ENCODE measurements at regions not wholly inside any gene's neighbourhood (a gene's known extent, or its start where the extent isn't known, plus 50 kb on each side); places are given as distances from the start of the nearest gene placed in this dataset.

GRCh38 chr4:175127314-175127713, 209.2 kb downstream of the ADAM29 start:
- DNase-seq: no peak

DNA sequence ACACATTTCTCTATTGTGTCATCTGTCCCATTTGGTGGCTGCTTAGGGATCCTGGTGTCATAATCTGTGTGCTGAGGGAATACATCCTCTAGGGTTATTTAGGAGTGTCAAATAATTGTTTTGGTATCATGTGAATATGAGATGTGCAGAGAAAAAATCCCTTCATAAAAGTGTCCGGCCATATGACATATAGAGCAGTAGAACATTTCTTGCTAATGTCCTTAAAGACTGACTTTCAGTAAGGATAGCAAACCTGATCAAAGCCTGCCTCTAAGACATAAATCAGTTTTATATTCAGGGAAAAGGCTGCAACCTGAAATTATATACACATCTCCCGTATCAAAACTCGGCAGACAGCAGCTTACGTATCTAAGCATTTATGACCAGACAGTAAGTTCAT, 211.6 kb downstream of the ADAM29 start:
- no peak for DNase-seq

DNA sequence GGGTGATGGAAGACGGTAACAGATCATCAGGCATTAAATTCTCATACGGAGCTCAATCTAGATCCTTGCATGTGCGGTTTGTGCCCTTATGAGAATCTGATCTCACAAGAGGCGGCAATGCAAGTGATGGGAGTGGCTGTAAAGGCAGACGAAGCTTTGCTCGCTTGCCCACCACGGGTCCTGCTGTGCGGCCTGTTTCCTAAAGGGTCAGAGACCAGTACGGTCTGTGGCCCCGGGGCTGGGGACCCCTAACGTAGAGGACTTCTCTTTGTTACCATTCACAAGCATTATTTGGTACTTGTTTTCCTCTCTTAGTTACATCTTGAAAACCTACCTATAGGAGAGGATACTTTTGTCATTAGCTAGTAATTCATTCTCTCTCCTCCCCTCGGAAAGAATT, 221.0 kb downstream of the ADAM29 start:
- no peak for DNase-seq

DNA sequence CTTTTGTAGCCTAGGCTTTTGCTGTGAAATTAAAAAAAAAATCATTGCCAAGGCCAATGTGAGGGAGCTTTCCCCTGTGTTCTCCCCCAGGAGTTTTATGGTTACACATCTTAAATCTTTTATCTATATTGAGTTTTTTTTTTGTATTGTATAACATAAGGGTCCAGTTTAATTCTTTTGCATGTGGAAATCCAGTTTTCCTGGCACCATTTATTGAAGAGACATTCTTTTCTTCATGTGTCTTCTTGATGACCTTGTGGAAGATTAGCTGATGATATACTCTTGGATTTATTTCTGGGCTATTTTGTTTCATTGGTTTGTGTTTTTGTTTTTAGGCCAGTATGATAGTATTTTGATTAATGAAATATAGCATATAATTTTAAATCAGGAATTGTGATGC, 225.0 kb downstream of the ADAM29 start:
- DNase-seq: no peak

DNA sequence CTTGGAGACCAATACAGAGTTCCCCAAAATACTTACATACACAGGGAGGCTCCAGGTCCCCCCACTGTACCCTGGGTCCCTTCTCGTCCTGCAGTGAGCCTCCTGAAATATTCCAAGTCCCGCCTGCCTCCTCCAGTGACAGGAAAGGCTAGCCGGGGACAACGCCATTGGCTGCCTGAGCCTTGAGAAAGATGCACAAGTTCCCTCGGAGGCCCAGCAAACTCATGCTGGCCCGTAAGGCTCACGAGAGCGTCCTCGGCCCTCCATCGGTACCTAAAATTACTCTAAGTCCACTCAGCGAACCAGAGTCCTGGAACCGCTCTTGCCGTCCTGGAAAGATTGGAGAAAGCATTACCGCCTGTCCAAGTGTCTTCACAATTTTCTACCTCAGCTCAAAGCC, 228.6 kb downstream of the ADAM29 start:
- no peak for DNase-seq

- DNase-seq: no peak
Measured at GRCh38 chr4:175147233-175147632, 229.1 kb downstream of the ADAM29 start.

GRCh38 chr4:175166020-175166419, 247.9 kb downstream of the ADAM29 start:
- DNase-seq: no peak

DNA sequence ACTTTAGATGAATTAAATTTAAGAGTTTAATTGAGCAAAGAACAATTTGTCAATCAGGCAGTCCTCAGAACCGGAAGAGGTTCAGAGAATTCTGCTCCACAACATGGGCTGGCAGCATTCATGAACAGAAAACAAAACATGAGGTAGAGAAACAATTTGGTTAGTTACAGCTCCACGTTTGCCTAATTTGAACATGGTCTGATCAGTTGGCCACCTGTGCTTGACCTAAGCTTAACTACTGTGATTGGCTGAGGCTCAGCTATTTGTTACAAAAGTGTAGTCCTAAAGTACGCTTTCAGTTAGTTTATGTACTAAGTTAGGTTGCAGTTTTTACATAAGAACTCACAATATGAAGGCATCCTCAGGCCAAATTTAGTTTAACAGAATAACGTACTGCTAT, 258.6 kb downstream of the ADAM29 start:
- no peak for DNase-seq

- no peak for DNase-seq
Measured at GRCh38 chr4:175190654-175191053, 272.5 kb downstream of the ADAM29 start.

- DNase-seq: no peak
Measured at GRCh38 chr4:175198056-175198455, 279.9 kb downstream of the ADAM29 start.

DNA sequence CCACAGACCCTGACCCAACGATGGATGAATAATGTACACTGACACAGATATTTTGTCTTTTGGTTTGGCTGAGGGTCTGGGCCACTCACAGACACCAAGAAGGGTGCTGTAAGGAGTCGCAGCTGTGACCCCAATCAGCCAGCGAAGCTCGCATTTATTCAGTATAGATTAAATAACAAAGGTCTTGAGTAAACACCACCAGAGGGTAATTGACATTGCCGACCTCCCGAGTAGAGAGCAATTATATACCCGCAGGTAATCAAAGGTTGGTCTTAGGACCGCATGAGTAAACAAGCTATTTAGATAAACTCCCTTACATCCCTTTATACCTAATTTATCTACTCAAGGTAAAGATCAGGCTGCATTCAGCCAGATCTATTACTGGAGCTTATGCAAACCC, 297.1 kb downstream of the ADAM29 start:
- DNase-seq: no peak

DNA sequence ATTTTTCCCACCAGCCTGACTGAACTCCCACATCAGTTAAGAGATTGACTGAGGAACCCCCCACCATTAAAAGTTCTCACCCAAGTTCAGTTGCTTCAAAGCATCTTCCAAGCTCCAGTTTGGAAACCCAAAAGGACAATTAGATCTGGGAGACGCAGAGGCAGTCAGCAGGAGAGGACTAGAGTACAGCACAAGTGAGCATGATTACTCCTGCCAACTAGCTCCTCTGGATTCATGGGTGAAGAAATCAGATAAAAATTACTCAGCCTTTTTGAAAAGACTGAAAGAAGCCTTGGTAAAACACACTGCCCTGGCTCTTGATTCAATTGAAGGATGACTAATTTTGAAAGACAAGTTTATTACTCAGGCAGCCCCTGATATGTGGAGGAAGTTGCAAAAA, 297.5 kb downstream of the ADAM29 start:
- no peak for DNase-seq

DNA sequence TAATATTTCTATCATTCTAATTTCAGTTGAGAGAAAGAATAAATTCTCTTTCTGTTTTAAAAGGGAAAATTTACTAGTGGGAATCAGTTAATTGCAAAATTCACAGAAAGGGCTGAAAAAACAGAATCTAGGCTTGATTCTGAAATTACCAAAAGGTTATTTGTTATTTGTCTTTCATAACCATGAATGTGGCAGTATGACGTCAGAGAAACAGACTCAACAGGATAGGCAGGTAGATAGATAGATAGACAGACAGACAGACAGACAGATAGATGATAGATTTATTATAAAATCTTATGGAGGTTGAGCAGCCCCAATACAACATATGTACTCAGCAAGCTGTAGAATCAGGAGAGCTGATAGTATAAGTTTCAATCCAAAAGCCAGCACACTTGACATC, 311.0 kb downstream of the ADAM29 start:
- DNase-seq: no peak

DNA sequence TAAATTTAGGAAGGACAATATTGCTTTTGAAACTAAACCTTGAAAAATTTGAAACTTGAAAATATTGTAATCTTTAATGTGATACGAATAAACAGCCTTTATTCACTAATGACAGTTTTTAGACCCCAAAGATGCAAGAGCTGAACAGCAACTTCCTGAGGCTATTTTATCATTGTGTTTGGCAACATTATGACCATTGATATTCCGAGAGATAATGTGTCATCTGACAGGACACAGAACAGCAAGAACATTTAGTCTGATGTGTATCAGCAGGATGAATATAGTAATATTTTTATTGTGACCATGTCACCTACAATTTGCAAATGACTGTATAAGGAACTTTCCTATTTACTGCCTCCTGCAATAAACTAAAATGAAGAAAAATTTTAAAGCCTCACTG, 316.0 kb downstream of the ADAM29 start:
- DNase-seq: no peak

GRCh38 chr4:175238827-175239517, 320.8 kb downstream of the ADAM29 start:
- DNase-seq: no peak

DNA sequence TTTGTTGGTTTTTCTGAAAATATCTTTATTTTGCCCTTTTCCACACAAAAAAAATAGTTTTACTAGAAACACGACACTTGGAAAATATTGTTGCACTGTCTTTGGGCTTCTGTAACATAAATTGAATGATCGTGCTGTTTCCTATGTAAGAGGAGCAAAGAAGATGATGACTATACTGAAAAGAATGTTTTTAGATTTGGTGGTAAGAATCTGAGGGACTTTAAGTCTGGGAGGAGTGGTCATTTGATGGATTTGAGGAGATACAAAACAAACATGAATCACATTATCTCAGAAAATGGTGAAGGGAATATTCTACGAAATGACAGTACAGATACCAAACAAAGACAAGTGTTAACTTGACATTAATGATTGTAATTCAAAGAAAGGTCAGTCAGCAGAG, 328.8 kb downstream of the ADAM29 start:
- DNase-seq: no peak

- no peak for DNase-seq
Measured at GRCh38 chr4:175252642-175253041, 334.5 kb downstream of the ADAM29 start.

GRCh38 chr4:175253184-175253902, 335.2 kb downstream of the ADAM29 start:
- no peak for DNase-seq

- DNase-seq: no peak
Measured at GRCh38 chr4:175263537-175263936, 345.4 kb downstream of the ADAM29 start.

- DNase-seq: no peak
Measured at GRCh38 chr4:175271010-175271630, 353.0 kb downstream of the ADAM29 start.

DNA sequence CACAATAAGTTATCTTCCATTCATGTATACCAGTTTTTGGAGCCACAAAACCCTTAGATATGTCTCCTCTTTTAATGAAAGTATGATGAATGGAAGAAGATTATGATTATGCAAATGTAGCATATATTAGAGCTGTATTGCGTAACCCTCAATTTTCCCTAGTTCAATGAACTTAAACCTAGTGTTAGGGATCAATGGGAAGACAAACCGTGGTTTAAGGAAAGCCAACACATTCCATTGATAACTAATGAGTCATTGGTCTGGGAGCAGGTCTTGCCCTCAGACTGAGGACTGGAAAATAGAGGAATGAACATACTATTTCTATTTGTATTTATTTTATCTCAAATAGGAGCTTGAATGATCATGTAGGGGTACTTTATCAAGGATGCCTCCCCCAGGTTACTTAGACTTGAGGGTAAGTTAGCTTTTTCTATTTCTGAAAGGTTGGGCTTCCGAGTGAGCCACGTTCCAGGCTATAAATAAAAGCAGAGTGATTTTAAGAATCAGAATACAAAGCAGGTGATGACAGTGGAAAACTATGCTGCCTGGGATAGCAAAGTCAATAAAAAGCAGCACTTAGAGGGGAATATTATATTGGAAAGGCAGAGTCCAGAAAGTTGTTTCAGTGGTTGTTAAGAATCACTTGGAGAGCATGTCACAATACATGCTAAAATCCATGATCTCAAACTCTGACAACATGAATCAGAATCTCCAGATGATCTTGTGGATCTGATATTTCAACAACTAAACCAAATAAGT, 356.0 kb downstream of the ADAM29 start:
- no peak for DNase-seq

- no peak for DNase-seq
Measured at GRCh38 chr4:175277816-175278215, 359.7 kb downstream of the ADAM29 start.

DNA sequence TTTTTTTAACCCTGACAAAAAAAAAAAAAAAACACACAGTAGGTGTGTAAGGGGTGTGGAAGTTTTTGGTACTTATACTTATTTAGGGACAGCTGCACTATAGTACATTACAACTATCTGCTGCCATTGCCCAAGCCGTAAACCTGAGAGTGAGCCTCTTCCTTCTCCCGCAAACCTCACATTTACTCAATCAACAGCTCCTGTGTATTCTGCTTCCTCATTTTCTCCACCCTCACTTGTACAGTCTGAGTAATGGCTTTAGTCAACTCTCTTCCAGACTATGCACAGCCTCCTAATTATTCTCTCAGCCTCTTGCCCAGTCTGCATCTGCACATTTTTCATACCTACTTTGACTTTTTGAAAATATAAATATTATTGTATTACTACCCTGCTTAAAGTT, 362.0 kb downstream of the ADAM29 start:
- no peak for DNase-seq

GRCh38 chr4:175281894-175282293, 363.7 kb downstream of the ADAM29 start:
- no peak for DNase-seq
